ENCODE measurements at regions not wholly inside any gene's neighbourhood (a gene's known extent, or its start where the extent isn't known, plus 50 kb on each side); places are given as distances from the start of the nearest gene placed in this dataset.

DNA sequence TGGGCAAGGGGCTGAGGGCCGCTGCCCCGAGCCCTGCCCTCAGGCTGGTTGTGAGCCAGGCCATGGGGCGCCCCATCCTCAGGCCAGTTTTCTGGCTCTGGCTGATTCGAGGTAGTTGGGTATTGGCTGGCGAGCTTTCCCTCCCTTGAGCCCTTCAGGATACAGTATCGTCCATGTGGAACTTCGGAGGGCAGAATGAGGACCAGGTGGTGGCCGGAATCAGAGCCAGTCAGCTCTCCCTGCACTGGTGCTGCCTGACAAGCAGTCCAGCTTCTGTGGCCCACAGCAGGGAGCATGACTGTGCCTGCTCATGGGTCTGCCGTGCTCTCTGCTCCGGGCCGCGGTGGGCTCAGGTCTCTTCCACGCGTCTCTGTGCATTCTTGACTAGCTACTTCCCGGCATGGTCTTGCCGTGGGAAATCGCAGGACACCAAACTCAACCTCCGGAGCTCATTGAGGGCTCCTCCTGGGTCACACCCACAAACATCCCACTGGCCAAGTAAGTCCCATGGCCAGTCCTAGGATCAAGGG, 1289.3 kb downstream of the BRD1 start:
- TF ChIP-seq, protein P1, sequence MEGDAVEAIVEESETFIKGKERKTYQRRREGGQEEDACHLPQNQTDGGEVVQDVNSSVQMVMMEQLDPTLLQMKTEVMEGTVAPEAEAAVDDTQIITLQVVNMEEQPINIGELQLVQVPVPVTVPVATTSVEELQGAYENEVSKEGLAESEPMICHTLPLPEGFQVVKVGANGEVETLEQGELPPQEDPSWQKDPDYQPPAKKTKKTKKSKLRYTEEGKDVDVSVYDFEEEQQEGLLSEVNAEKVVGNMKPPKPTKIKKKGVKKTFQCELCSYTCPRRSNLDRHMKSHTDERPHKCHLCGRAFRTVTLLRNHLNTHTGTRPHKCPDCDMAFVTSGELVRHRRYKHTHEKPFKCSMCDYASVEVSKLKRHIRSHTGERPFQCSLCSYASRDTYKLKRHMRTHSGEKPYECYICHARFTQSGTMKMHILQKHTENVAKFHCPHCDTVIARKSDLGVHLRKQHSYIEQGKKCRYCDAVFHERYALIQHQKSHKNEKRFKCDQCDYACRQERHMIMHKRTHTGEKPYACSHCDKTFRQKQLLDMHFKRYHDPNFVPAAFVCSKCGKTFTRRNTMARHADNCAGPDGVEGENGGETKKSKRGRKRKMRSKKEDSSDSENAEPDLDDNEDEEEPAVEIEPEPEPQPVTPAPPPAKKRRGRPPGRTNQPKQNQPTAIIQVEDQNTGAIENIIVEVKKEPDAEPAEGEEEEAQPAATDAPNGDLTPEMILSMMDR (IDR thresholded peaks at IDR 0.05) = no peak
- no peak for TF ChIP-seq POLR2A (IDR thresholded peaks at IDR 0.05)

All from heart left ventricle (tissue), 13 donors.